ENCODE measurements at regions not wholly inside any gene's neighbourhood (a gene's known extent, or its start where the extent isn't known, plus 50 kb on each side); places are given as distances from the start of the nearest gene placed in this dataset.

DNA sequence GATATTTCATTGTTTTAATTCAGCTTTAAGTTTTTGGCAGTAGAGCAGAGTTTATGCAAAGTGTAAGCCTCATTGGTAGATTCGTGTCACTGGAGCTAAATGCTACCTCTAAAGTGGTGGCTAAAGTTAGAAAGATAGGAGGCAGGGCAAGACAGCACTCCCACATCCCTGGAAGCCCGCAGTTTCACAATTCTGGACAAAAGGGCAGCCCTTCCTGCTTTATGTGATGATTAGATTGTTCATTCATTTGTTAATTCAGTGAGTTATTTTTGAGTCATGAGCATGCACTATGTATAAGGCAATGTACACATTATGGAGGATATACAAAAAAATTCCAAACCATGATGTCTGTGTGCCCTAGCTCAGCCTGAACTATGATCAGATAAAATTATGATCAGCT lies 52.1 kb upstream of the EIF3M start:
- Histone ChIP-seq H3K36me3 (no peaks in the 10 kb centered on the region), H3K4me1 (no peaks in the 10 kb centered on the region), H3K4me3 (no peak overlapping the region), H3K27me3 (no peaks in the 10 kb centered on the region), H3K27ac (no peak overlapping the region), H3K9me3 (no peaks in the 10 kb centered on the region)
- no peak for DNase-seq (ENCODE audit: low spot score in 2 of 2)
- intact Hi-C loops (cut with DNase I; ENCODE audit: low total_unique reads), result no loop called here
- TF ChIP-seq, protein P1, sequence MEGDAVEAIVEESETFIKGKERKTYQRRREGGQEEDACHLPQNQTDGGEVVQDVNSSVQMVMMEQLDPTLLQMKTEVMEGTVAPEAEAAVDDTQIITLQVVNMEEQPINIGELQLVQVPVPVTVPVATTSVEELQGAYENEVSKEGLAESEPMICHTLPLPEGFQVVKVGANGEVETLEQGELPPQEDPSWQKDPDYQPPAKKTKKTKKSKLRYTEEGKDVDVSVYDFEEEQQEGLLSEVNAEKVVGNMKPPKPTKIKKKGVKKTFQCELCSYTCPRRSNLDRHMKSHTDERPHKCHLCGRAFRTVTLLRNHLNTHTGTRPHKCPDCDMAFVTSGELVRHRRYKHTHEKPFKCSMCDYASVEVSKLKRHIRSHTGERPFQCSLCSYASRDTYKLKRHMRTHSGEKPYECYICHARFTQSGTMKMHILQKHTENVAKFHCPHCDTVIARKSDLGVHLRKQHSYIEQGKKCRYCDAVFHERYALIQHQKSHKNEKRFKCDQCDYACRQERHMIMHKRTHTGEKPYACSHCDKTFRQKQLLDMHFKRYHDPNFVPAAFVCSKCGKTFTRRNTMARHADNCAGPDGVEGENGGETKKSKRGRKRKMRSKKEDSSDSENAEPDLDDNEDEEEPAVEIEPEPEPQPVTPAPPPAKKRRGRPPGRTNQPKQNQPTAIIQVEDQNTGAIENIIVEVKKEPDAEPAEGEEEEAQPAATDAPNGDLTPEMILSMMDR (IDR thresholded peaks at IDR 0.05), result no peak
- TF ChIP-seq POLR2AphosphoS5 (IDR thresholded peaks at IDR 0.05), result no peak
- TF ChIP-seq POLR2A (IDR thresholded peaks at IDR 0.05), result no peak

GRCh38 chr11:32529994-32530588 lies 53.5 kb upstream of the EIF3M start:
- no peak overlapping the region for H3K4me3 ChIP-seq
- H3K27ac ChIP-seq, result no peak overlapping the region
- no peaks in the 10 kb centered on the region for H3K36me3 ChIP-seq
- no peaks in the 10 kb centered on the region for H3K9me3 ChIP-seq
- TF ChIP-seq POLR2AphosphoS5 (IDR thresholded peaks at IDR 0.05) (no peak), POLR2A (IDR thresholded peaks at IDR 0.05) (no peak)
- TF ChIP-seq, protein P1 (IDR thresholded peaks at IDR 0.05), result no peak
- no peaks in the 10 kb centered on the region for H3K27me3 ChIP-seq
- no peaks in the 10 kb centered on the region for H3K4me1 ChIP-seq
- DNase-seq (ENCODE audit: low spot score in 2 of 2), result no peak
- intact Hi-C loops (cut with DNase I; ENCODE audit: low total_unique reads), result no loop called here

DNA sequence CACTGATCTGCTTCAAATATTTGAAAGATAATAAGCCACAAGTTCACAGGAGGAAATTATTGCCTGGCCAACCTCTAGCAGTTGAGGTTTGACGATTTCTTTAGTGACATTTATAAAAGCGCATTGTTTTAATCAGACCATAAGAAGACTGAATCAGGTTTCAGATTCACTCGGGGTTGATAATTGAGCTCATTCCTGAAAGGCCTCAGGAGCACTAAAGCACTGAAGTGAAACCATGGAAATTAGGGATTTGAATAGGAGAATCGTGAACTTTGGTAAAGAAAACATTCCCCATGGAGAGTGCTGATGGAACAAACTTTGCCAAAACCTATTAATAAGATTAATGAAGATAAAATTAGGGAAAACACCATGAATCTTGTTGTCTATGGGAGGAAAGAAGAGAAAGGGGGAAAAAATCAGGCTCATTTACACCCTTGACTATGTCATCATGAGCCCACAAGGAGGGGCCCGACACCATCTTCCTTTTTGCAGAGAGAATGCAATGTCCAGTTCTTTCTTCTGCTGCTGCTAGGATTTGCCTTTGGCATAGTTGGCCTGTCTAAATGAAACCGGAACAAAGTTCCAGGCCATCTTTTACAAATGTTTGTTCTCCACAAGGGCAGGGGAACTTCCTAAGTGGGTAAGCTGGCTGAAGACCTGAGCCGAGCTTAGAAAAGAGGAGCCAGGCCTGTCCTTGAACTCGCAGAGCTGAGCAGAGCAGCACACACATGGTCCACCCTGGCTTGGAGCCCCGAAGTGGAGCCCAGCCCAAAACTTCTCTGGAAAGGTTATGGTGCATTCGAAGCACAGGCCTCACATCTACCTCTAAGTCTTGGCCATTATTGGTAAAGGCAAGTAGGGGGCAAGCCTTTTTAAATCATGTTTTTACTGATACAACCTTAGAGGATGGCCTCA lies 56.1 kb upstream of the EIF3M start:
- TF ChIP-seq POLR2AphosphoS5 (IDR thresholded peaks at IDR 0.05), result no peak
- TF ChIP-seq, protein P1 (IDR thresholded peaks at IDR 0.05), result no peak
- no peak for TF ChIP-seq POLR2A (IDR thresholded peaks at IDR 0.05)
- Histone ChIP-seq H3K36me3 (no peaks in the 10 kb centered on the region), H3K27me3 (no peaks in the 10 kb centered on the region), H3K9me3 (no peaks in the 10 kb centered on the region), H3K4me1 (no peaks in the 10 kb centered on the region), H3K4me3 (no peak overlapping the region), H3K27ac (no peak overlapping the region)
- intact Hi-C loops (cut with DNase I; ENCODE audit: low total_unique reads), result no loop called here
- no peak for DNase-seq (ENCODE audit: low spot score in 2 of 2)

DNA sequence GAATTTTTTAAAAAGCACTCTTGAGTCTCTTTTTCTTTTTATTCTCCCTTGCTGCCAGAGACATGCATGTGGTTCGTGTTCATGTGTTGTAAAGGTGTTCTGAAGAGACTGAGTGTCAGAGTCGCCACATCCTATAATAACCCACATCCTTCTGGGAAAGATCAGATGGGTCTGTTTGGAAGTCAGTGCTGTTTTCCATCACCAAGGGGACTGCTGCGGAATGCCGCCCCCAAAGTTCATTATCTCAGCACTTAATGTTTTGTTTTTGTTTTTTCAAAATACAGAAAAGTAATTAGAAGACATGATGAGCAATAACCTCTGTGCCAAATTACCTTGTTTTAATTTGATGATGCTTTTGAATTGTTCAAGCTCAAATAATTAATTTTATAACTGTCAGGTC lies 56.9 kb upstream of the EIF3M start:
- TF ChIP-seq POLR2A (IDR thresholded peaks at IDR 0.05) (no peak), POLR2AphosphoS5 (IDR thresholded peaks at IDR 0.05) (no peak)
- TF ChIP-seq, protein P1 (IDR thresholded peaks at IDR 0.05), result no peak
- Histone ChIP-seq H3K27me3 (no peaks in the 10 kb centered on the region), H3K9me3 (no peaks in the 10 kb centered on the region), H3K4me1 (no peaks in the 10 kb centered on the region), H3K4me3 (no peak overlapping the region), H3K36me3 (no peaks in the 10 kb centered on the region), H3K27ac (no peak overlapping the region)
- intact Hi-C loops (cut with DNase I; ENCODE audit: low total_unique reads), result no loop called here
- no peak for DNase-seq (ENCODE audit: low spot score in 2 of 2)

- no peak for DNase-seq (ENCODE audit: low spot score in 2 of 2)
- Histone ChIP-seq H3K27me3 (peaks cover 0 to 6% of the 10 kb centered on the region in 2 donors), H3K27ac (no peak overlapping the region), H3K9me3 (no peaks in the 10 kb centered on the region), H3K4me1 (no peaks in the 10 kb centered on the region), H3K36me3 (no peaks in the 10 kb centered on the region), H3K4me3 (no peak overlapping the region)
- TF ChIP-seq, protein P1 (IDR thresholded peaks at IDR 0.05), result no peak
- no peak for TF ChIP-seq POLR2A (IDR thresholded peaks at IDR 0.05)
- no peak for TF ChIP-seq POLR2AphosphoS5 (IDR thresholded peaks at IDR 0.05)
- intact Hi-C loops (cut with DNase I; ENCODE audit: low total_unique reads), result no loop called here
These were observed 71.7 kb upstream of the EIF3M start for GRCh38 chr11:32511926-32512325.
